HG02870 (cell line): ENCODE measurements at regions not wholly inside any gene's neighbourhood (a gene's known extent, or its start where the extent isn't known, plus 50 kb on each side); places are given as distances from the start of the nearest gene placed in this dataset.
"Not testable (repeated sequence)": the region's sequence is repeated elsewhere in the genome, so short reads cannot be mapped to it uniquely, and the experiment has no call there.

ENCODE experiments used
- ATAC-seq: cut with Tn5 transposase; IDR thresholded peaks from one replicate; pipeline ENCODE4 v1.9.1; 2021; ENCODE audit warnings: mild to moderate bottlenecking, moderate library complexity; ENCODE audit not compliant: unreplicated experiment

DNA sequence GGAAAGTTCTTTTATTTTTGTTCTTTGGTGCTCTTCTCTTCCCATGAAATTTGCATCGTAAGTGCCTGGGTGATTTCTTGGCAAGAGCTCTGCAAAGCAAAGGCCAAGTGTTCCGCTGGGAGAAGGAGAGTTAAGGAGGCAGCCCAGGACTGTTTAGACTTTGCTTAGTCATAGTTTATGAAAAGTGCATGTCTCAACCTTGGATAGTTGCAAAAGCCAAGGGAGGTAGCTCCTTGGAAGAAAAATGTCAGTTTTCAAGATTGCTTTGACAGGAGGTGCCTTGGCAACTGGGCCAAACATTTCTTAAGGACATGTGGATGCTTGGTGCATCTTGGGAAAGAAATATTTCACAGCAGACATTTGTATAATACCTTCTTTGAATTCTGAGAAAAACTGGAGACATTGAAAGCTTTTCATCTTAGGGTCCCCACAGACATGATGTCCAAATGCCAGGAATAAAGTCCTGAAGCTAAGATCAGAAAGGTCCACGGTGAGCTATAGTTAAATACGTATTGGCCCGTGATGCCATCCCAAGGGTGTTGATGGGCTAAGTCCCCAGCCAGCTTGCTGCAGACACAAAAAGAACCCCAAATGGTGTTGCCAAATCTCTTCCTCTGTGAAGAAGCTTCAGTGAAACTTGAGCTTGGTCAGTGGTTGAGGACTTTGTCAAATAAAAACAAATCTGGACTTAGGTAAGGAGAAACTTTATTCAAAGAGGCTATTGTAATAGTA lies 96.3 kb upstream of the THUMPD2 start:
- ATAC-seq, result no peak

- ATAC-seq, result no peak
Measured at GRCh38 chr2:39874236-39874635, 95.2 kb upstream of the THUMPD2 start.

DNA sequence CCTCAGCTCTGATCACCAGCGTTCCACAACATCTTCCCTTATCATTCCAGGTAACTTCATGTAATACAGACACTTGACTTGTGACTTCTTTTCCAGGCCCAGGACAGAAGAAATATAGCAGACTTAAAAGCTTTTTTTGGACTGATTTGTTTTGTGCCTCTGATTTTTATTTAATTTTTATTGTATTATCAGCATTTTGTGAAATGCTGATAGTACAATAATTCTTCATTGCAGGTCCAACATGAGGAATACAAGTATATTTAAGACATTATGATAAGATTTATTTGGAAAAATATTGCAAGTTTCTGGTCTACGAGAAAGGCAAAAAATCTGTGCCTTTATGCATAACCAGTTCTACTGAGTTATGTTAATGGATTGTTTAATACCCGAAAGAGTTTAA lies 94.5 kb upstream of the THUMPD2 start:
- no peak for ATAC-seq

- no peak for ATAC-seq
Measured at GRCh38 chr2:39872748-39873147, 93.7 kb upstream of the THUMPD2 start.

DNA sequence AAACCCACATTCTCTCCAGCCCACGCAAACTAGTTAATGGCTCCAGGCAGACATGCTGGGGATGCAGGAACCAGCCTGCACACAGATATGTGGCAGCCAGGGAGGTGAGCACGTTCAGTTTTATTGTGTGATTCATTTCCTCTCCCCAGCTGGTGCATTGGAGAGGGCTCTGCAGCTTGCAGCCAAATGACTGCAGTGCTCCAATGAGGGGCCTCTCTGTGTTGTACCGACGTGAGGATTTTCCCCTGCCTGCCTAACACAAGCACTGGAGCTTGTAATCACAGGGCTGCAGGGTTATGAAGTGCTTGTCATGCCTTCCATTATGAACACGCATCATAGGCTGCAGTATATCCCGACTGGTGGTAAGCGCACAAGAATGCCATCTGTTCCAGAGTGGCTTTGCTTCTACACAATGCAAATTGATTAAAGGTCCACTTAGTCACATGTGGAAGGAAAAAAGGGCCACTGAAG lies 92.3 kb upstream of the THUMPD2 start:
- no peak for ATAC-seq

DNA sequence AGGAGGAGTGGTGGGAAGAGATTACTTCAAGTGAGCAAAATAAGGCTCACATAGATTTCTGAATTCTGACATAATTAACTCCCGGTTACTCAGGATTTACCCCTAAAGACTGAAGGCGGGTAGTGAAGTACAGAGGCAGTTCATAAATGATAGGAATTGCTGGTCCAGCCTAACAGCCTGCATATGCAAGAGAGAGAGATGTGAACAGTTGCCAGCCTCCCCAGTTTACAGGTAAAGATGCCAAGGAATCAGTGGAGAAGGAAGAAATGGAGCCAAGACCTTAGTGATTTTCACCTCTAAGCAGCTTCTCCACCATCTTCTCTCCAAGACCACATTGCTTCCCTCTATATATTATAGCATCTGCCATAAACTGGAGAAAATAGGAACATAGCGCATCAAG lies 91.8 kb upstream of the THUMPD2 start:
- no peak for ATAC-seq

GRCh38 chr2:39867268-39867667 lies 88.2 kb upstream of the THUMPD2 start:
- ATAC-seq, result no peak

DNA sequence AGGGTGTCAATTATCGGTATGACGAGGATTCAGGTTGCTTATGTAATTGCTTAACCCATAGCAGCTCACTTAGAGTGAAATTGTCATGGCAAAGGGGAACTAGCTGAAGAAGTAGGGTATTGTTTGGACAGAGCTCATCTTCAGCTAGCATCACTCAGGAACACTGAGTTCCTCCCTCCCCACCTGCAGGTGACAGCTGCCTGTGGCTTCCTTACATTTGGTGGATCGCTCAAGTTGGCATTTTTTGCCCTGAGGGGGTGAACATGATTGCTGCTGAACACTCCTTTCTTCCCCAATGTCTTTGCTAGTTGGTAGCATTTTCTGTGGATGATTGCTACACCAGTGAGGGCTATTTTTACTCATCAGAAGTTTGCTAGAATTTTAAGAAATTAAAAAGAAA lies 86.7 kb upstream of the THUMPD2 start:
- ATAC-seq, result no peak

DNA sequence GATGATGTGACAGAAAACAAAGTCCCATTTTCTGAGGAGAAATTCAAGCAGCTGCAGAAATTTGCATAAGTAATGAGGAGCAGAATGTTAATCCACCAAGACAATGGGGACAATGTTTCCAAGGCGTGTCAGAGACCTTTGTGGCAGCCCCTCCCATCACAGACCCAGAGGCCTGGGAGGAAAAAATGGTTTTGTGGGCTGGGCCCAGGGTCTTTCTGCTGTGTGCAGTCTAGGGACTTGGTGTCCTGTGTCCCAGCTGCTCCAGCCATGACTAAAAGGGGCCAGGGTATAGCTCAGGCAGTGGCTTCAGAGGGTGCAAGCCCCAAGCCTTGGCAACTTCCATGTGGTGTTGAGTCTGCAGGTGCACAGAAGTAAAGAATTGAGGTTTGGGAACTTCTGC lies 84.6 kb upstream of the THUMPD2 start:
- ATAC-seq, result not testable (repeated sequence)

- no peak for ATAC-seq
Measured at GRCh38 chr2:39860538-39860937, 81.5 kb upstream of the THUMPD2 start.

- no peak for ATAC-seq
Measured at GRCh38 chr2:39858677-39859076, 79.6 kb upstream of the THUMPD2 start.

DNA sequence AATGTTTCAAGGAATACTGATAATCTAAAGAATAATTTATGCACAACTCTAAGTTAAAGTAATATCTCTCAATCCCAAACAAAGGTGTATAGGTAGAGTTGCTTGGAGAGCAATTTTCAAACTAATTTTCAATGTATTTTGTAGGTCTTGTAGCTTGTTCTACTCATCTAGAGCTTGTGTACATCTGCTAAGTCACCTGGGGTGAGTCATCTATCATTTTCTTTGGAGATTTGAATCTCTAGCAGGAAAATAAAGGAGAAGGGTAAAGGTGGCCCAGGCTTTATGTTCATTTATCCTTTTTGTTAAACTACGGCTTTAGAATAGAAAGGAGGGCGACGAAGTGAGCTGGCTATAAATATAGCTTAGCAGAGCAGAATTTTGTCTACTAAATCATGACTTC lies 76.8 kb upstream of the THUMPD2 start:
- no peak for ATAC-seq

DNA sequence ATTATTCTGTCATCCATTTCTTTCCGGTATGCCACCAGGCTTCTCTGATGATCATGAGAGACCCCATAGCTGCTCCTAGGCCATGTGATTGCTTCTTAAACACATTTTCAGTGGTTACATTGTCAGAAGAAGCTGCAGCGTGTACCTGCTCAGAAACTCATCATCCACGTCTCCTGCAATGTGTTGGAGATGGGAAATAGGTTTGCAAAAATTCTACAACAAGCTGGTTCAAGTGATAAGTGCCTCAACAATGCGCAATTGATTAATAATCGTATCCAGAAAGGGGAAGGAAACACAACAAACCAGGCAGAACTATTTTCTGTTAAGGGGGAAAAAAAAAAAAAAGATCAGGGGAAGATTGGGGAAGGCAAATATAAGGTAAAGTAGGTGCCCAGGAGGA lies 75.7 kb upstream of the THUMPD2 start:
- no peak for ATAC-seq

DNA sequence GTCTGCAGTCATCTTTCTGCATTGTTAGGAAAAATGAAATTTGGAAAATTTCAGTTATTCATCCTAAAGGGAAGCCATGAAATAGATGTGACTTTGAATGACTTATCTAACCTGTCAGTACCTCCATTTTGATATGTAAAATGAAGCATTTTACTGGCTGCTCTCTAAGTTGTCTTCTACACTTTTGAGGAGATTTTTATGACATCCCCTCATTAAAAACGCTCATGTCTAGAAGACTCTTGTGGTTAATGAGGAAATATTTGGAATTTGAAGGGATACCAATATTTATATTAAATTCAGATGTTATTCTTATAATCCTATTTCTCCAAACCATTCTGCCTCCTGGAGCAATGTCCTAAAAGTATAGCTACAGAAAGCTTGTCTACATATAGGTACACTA lies 73.8 kb upstream of the THUMPD2 start:
- ATAC-seq, result no peak

DNA sequence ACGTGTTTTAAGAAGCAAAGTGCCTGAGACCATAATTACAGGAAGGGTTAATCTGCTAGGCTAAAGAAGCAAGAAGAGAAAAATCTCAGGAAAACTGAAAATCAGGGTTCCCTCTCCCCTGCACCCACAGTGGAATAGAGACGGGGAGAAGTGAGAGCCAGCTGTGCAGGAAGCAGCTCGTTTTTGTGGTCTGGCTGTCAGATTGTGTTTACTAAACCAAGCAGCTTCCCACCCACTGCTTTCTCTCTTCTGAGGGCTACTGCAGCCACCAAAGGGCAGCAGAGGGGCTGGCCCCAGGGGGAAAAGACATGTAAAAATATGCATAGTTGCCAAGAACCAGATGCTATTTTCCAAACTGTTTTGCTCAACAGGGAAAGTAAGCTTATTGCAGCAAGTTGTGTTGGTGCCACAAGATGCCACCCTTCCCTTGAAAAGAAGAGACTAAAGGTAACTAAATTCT lies 72.6 kb upstream of the THUMPD2 start:
- peak; percentile 97 for ATAC-seq

DNA sequence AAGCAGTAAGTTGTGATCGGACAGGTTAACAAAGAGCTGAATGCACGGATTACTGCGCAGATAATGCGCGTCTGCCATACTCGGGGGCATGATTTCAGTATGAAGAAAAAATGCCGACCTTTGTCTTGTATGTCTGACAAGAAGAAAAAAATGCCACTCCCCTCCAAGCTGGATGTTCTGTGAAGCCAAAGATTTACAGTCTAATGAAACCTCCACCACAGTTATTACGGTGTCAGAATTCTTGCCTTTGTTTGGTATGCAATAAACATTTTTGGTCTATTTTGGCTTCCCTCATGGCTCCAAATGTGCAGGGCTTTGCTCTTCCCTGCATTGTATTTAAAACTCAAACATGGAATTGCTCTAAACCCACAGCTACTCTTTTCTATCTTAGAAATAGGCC lies 72.2 kb upstream of the THUMPD2 start:
- no peak for ATAC-seq

- no peak for ATAC-seq
Measured at GRCh38 chr2:39849982-39850526, 71.0 kb upstream of the THUMPD2 start.

DNA sequence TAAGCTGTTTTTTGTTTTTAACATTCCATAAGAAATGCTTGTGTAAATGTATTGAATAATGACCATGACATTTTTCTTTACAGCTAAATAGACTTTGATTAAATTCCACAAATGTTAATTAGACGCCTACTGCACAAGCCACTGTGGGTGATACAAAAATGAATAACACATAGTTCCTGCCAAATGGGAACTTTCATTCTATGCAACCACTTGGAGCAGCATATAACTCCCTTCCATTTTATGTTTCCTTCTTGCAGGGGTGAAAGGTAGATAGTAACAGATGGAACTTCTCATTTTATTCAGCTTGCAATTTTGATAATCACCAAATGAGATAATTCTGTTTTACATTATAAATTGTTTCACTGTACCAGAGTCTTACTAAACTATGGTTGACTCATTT lies 70.0 kb upstream of the THUMPD2 start:
- ATAC-seq, result no peak

GRCh38 chr2:39845460-39846146 lies 66.5 kb upstream of the THUMPD2 start:
- ATAC-seq, result no peak

DNA sequence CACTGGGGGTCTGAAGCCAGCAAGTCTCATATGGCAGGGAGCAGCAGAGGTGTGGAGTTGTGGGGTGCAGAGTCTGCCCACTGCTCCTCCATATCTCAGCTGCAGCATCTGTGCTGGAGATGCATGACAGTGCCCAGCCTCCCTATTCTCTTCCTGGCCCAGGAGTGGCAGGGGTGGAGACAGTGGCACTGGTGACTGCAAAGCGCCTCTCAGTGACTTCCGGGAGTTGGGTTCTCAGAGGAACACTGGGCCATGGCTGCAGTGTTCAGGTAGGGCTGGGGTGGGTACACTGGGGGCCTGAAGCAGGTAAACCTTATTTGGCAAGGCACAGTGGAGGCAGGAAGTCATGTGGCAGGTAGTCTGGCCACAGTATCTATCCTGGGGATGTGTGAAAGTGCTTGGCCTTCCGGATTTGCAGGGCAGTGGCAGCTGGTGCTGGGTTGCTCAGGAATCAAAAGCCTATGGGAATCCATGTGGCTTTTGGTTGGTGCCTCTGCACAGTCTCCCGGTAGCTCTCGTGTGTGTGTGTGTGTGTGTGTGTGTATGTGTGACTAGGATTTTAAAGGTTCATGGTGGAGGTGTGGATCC lies 60.3 kb upstream of the THUMPD2 start:
- ATAC-seq, result no peak

- ATAC-seq, result no peak
Measured at GRCh38 chr2:39838589-39838988, 59.5 kb upstream of the THUMPD2 start.
